HCT116 (cell line): ENCODE measurements at regions not wholly inside any gene's neighbourhood (a gene's known extent, or its start where the extent isn't known, plus 50 kb on each side); places are given as distances from the start of the nearest gene placed in this dataset.

ENCODE experiments used
- ATAC-seq: fragments of 200-7000 bp; cut with Tn5 transposase; 2 replicates; pipeline ENCODE4 v1.9.1; 2020; ENCODE audit warnings: mild to moderate bottlenecking, moderate library complexity
- BruUV-seq: library from RNA; stranded (reverse); fragments of 400-500 nt; replicated peaks from 2 replicates; lab custom pipeline; 2021; lab: Mats Ljungman, UMichigan
- CTCF ChIA-PET: fragments of 300-600 bp; sonication (Branson Sonifier 250); formaldehyde crosslinking; loops from one replicate; lab custom pipeline; 2021; ENCODE audit warnings: antibody characterized with exemption; lab: Charles Lee
- POLR2A ChIA-PET: fragments of 300-600, 350-600 bp; sonication (Branson Sonifier 250); formaldehyde crosslinking; loops from one replicate; lab custom pipeline; 2021; ENCODE audit warnings: antibody characterized with exemption; lab: Charles Lee
- RAD21 ChIA-PET, 2 experiments: fragments of 300-600 bp; sonication (Branson Sonifier 250); formaldehyde crosslinking; loops; one replicate each; lab custom pipeline; 2023; ENCODE audit warnings: low total read pairs in 2 of 2; ENCODE audit not compliant: uncharacterized antibody in 2 of 2, unreplicated experiment in 2 of 2, low non-redundant PET in 1 of 2; lab: Charles Lee
- DNase-seq: peaks from one replicate; pipeline ENCODE4 v3.0.0-alpha.2; 2010; ENCODE audit warnings: low read depth, low spot score
- H2AFZ ChIP-seq: fragments of 200-600 bp; shearing (Covaris generic), sonication (generic); 2 replicates; pipeline ENCODE4 v1.6.1; 2017; ENCODE audit warnings: low read depth, mixed run types, mixed read lengths, antibody characterized with exemption, low read length; ENCODE audit not compliant: poor library complexity, severe bottlenecking
- H3K27ac ChIP-seq: 2 replicates; pipeline ENCODE4 v1.5.1; 2012; ENCODE audit warnings: low read depth, low read length
- H3K27me3 ChIP-seq: fragments of 200-600 bp; sonication (generic); 2 replicates; pipeline ENCODE4 v1.6.1; 2016; ENCODE audit warnings: mixed run types, low read length, mixed read lengths; ENCODE audit not compliant: insufficient read depth
- H3K36me3 ChIP-seq, 2 experiments: fragments of 200-500 bp in 1 of 2; fragments of 200-600 bp in 1 of 2; sonication (Bioruptor generic) in 1 of 2; sonication (generic) in 1 of 2; 2 replicates each; pipeline versions ENCODE4 v1.5.1 to v1.6.1; 2014 to 2016; ENCODE audit warnings: low read length in 2 of 2, inconsistent platforms in 1 of 2, mixed read lengths in 1 of 2, mixed run types in 1 of 2; ENCODE audit not compliant: insufficient read depth in 2 of 2, control insufficient read depth in 1 of 2
- H3K4me1 ChIP-seq, 2 experiments: fragments of 200-600 bp in 1 of 2; sonication (generic) in 1 of 2; 2 replicates each; pipeline versions ENCODE4 v1.5.1 to v1.6.1; 2012 to 2017; ENCODE audit warnings: low read length in 2 of 2, inconsistent platforms in 1 of 2, mild to moderate bottlenecking in 1 of 2, mixed read lengths in 1 of 2, mixed run types in 1 of 2, moderate library complexity in 1 of 2; ENCODE audit not compliant: insufficient read depth in 2 of 2, control insufficient read depth in 1 of 2
- H3K4me2 ChIP-seq: fragments of 200-600 bp; sonication (generic); 2 replicates; pipeline ENCODE4 v1.6.1; 2017; ENCODE audit warnings: mixed run types, low read length, mixed read lengths
- H3K4me3 ChIP-seq, 2 experiments: fragments of 200-600 bp in 1 of 2; sonication (generic) in 1 of 2; replicated peaks in 1 of 2; 2 replicates each; pipeline ENCODE4 v1.5.1; 2011 to 2016; ENCODE audit warnings: low read length in 2 of 2, control low read depth in 1 of 2, low read depth in 1 of 2, mild to moderate bottlenecking in 1 of 2, mixed read lengths in 1 of 2, mixed run types in 1 of 2
- H3K79me2 ChIP-seq: fragments of 200-600 bp; sonication (generic); 2 replicates; pipeline ENCODE4 v1.6.1; 2017; ENCODE audit warnings: mild to moderate bottlenecking, mixed run types, low read length, moderate library complexity, mixed read lengths; ENCODE audit not compliant: insufficient read depth
- H3K9ac ChIP-seq: fragments of 200-600 bp; sonication (generic); 2 replicates; pipeline ENCODE4 v1.6.1; 2016; ENCODE audit warnings: low read length, mixed read lengths
- H3K9me2 ChIP-seq: fragments of 200-600 bp; sonication (generic), shearing (Covaris generic); 2 replicates; pipeline ENCODE4 v1.6.1; 2017; ENCODE audit warnings: mixed run types, mild to moderate bottlenecking, moderate library complexity; ENCODE audit not compliant: insufficient read depth
- H3K9me3 ChIP-seq, 2 experiments: fragments of 200-500 bp in 1 of 2; fragments of 200-600 bp in 1 of 2; sonication (Bioruptor generic) in 1 of 2; sonication (generic) in 1 of 2; 2 replicates each; pipeline ENCODE4 v1.6.1; 2014 to 2017; ENCODE audit warnings: low read length in 2 of 2, mixed read lengths in 2 of 2, inconsistent platforms in 1 of 2, low read depth in 1 of 2, mild to moderate bottlenecking in 1 of 2, mixed run types in 1 of 2, moderate library complexity in 1 of 2; ENCODE audit not compliant: control insufficient read depth in 1 of 2, insufficient read depth in 1 of 2
- H4K20me1 ChIP-seq: fragments of 200-600 bp; sonication (generic), shearing (Covaris generic); 2 replicates; pipeline ENCODE4 v1.6.1; 2017; ENCODE audit warnings: mixed run types, mild to moderate bottlenecking, moderate library complexity; ENCODE audit not compliant: insufficient read depth
- ATF3 ChIP-seq: IDR thresholded peaks from 2 replicates; pipeline ENCODE4 v1.6.1; 2012
- CEBPB ChIP-seq: IDR thresholded peaks from 2 replicates; pipeline ENCODE4 v1.6.1; 2012; ENCODE audit warnings: low read depth
- EZH2phosphoT487 ChIP-seq: fragments of 200-600 bp; IDR thresholded peaks from 2 replicates; pipeline ENCODE4 v1.6.1; 2018; ENCODE audit warnings: antibody characterized with exemption, borderline replicate concordance
- SRF ChIP-seq: IDR thresholded peaks from 2 replicates; pipeline ENCODE4 v1.6.1; 2012; ENCODE audit warnings: low read depth
- TCF7L2 ChIP-seq: IDR thresholded peaks from 2 replicates; pipeline ENCODE4 v1.7.0; 2011; ENCODE audit warnings: borderline replicate concordance, inconsistent platforms; ENCODE audit not compliant: insufficient read depth, insufficient read length; ENCODE audit errors: extremely low read depth
- ZFX ChIP-seq: fragments of 450-650 bp; IDR thresholded peaks from 2 replicates; pipeline ENCODE4 v1.6.1; 2017
- intact Hi-C: fragments of 100-400 bp; cut with micrococcal nuclease; formaldehyde crosslinking; loops from 2 replicates; pipeline ENCODE4 v1.10.0; 2022
- TF ChIP-seq, protein P1 (sequence below), 3 experiments: fragments of 200-600 bp in 1 of 3; sonication (generic) in 1 of 3; IDR thresholded peaks in 2 of 3; conservative IDR thresholded peaks in 1 of 3; 2 replicates each; pipeline ENCODE4 v1.5.1; 2012 to 2017; ENCODE audit warnings: low read depth in 2 of 3, low read length in 2 of 3, antibody characterized with exemption in 1 of 3, borderline replicate concordance in 1 of 3, control low read depth in 1 of 3, mild to moderate bottlenecking in 1 of 3, mixed read lengths in 1 of 3, mixed run types in 1 of 3, moderate library complexity in 1 of 3; ENCODE audit not compliant: insufficient read depth in 1 of 3
- TF ChIP-seq, protein P2 (sequence below): IDR thresholded peaks from 2 replicates; pipeline ENCODE4 v1.6.1; 2012; ENCODE audit warnings: low read depth

DNA sequence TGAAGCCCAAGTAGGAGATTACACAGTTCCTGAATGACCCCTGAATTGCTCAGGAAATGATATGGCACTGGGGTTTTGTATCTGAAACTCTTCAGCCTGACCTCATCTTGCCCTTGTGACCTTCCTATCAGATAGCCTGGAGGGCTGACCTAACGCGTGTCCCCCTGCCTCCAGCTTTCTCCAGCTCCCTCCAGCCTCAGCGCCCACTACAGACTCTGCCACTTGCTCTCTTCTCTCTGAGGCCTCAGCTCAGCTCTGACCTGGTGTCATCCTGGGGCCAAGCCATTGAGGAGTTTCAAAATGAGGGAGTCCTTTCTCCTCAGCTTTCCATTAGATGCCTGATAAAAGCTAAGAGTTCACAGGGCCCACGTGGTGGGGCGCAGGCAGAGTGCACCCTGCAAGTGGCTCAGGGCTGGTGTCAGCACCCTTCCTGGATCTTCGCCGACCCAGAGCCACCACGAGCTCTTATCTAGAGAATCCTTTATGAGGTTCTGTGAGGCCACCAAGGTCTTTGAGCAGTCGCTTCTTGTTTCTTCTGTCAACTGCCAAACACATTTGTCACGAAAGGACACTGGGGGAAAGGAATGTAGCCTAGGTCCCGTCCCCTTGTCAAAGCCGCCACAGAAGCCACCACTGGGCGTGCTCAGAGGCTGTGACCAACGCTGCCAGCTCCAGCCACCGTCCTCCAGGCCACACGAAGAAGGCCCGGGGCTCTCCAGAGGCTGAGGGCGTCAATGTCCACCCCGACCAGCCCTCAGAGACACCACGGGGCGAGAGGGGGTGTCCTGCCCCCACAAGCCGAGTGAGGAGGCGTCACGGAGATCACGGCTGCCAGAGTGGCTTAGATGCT is 131.3 kb upstream of the GPC1 start:
- Histone ChIP-seq H2AFZ (no peak overlapping the region), H3K4me1 (no peaks in the 10 kb centered on the region), H4K20me1 (no peaks in the 10 kb centered on the region), H3K9ac (no peak overlapping the region), H3K4me2 (no peak overlapping the region), H3K9me2 (no peaks in the 10 kb centered on the region), H3K27me3 (no peaks in the 10 kb centered on the region), H3K4me3 (no peak overlapping the region), H3K79me2 (no peaks in the 10 kb centered on the region), H3K36me3 (no peaks in the 10 kb centered on the region), H3K9me3 (no peaks in the 10 kb centered on the region), H3K27ac (no peak overlapping the region)
- intact Hi-C loops, result no loop called here
- ATAC-seq (no peak), DNase-seq (no peak)
- ChIA-PET POLR2A (no interaction called here), RAD21 (no interaction called here), CTCF (no interaction called here)
- no TSS peak for BruUV-seq
- no peak for TF ChIP-seq TCF7L2
- TF ChIP-seq CEBPB, result no peak
- TF ChIP-seq SRF, result no peak

DNA sequence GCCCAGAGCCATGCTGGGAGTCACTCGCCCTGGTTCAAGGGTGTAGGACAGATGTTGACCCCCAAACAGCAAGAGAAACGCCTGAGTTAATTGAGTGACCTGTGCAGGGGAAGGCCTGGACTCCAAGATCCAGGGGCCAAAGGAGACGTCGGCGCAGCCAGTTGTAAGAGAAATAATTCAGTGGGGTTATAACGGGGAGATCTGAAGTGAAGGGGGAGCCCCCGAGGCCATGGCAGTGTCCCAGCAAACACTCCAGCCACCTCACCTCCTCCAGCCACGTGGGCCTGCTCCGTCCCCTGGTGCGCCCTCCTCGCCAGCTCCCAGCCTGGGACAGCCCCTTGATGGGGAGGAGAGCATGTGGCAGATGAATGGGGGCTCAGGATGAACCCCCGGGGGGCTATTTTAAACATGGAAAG is 130.7 kb upstream of the GPC1 start:
- H3K9me2 ChIP-seq, result no peaks in the 10 kb centered on the region
- no peak overlapping the region for H3K9ac ChIP-seq
- H3K36me3 ChIP-seq, result no peaks in the 10 kb centered on the region
- no peaks in the 10 kb centered on the region for H3K4me1 ChIP-seq
- no peaks in the 10 kb centered on the region for H3K9me3 ChIP-seq
- TF ChIP-seq CEBPB (no peak), SRF (no peak), ZFX (no peak), ATF3 (no peak), EZH2phosphoT487 (no peak)
- TF ChIP-seq, protein P1, sequence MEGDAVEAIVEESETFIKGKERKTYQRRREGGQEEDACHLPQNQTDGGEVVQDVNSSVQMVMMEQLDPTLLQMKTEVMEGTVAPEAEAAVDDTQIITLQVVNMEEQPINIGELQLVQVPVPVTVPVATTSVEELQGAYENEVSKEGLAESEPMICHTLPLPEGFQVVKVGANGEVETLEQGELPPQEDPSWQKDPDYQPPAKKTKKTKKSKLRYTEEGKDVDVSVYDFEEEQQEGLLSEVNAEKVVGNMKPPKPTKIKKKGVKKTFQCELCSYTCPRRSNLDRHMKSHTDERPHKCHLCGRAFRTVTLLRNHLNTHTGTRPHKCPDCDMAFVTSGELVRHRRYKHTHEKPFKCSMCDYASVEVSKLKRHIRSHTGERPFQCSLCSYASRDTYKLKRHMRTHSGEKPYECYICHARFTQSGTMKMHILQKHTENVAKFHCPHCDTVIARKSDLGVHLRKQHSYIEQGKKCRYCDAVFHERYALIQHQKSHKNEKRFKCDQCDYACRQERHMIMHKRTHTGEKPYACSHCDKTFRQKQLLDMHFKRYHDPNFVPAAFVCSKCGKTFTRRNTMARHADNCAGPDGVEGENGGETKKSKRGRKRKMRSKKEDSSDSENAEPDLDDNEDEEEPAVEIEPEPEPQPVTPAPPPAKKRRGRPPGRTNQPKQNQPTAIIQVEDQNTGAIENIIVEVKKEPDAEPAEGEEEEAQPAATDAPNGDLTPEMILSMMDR (IDR thresholded peaks at IDR 0.05 in 2 of 3, conservative IDR thresholded peaks at IDR 0.05 in 1 of 3; ENCODE audit: borderline replicate concordance in 1 of 3, insufficient read depth in 1 of 3, low read depth in 2 of 3, low read length in 2 of 3), result no peak
- TF ChIP-seq, protein P2, sequence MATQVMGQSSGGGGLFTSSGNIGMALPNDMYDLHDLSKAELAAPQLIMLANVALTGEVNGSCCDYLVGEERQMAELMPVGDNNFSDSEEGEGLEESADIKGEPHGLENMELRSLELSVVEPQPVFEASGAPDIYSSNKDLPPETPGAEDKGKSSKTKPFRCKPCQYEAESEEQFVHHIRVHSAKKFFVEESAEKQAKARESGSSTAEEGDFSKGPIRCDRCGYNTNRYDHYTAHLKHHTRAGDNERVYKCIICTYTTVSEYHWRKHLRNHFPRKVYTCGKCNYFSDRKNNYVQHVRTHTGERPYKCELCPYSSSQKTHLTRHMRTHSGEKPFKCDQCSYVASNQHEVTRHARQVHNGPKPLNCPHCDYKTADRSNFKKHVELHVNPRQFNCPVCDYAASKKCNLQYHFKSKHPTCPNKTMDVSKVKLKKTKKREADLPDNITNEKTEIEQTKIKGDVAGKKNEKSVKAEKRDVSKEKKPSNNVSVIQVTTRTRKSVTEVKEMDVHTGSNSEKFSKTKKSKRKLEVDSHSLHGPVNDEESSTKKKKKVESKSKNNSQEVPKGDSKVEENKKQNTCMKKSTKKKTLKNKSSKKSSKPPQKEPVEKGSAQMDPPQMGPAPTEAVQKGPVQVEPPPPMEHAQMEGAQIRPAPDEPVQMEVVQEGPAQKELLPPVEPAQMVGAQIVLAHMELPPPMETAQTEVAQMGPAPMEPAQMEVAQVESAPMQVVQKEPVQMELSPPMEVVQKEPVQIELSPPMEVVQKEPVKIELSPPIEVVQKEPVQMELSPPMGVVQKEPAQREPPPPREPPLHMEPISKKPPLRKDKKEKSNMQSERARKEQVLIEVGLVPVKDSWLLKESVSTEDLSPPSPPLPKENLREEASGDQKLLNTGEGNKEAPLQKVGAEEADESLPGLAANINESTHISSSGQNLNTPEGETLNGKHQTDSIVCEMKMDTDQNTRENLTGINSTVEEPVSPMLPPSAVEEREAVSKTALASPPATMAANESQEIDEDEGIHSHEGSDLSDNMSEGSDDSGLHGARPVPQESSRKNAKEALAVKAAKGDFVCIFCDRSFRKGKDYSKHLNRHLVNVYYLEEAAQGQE, result no peak
- ATAC-seq (no peak), DNase-seq (no peak)
- POLR2A ChIA-PET, result no interaction called here
- no peak overlapping the region for H3K4me2 ChIP-seq
- intact Hi-C loops, result no loop called here
- H2AFZ ChIP-seq, result no peak overlapping the region
- no peaks in the 10 kb centered on the region for H3K27me3 ChIP-seq
- H3K4me3 ChIP-seq, result no peak overlapping the region
- BruUV-seq, result no TSS peak
- H4K20me1 ChIP-seq, result no peaks in the 10 kb centered on the region
- no peaks in the 10 kb centered on the region for H3K79me2 ChIP-seq
- RAD21 ChIA-PET, result no interaction called here
- CTCF ChIA-PET, result no interaction called here
- no peak overlapping the region for H3K27ac ChIP-seq
